ENCODE measurements at regions not wholly inside any gene's neighbourhood (a gene's known extent, or its start where the extent isn't known, plus 50 kb on each side); places are given as distances from the start of the nearest gene placed in this dataset.

DNA sequence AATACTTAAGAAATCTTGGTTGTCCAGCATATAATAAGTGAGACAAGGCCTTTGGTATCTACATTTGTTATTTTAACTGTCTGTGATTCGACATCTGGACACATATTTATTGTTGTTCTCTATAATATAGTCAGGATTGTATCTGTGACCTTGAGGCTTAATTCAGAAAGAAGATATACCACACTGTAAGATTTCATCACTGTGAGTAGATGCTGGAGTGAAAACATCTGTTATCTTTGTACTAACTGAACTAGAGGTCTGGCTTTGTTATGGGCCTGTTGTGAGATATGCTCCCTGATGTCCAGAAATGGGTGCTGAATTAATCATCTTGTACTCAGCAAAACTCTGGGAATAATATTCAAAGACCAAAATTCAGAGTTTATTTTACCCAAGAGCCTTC is 148.5 kb downstream of the ISOC1 start:
- CTCF ChIA-PET = no interaction called here
- RAD21 ChIA-PET (ENCODE audit: low non-redundant PET in 1 of 2, low total read pairs in 2 of 2, uncharacterized antibody in 2 of 2, unreplicated experiment in 2 of 2) = no interaction called here
- Histone ChIP-seq H3K4me2 (ENCODE audit: low read length) (no peak overlapping the region), H2AFZ (ENCODE audit: low read depth, low read length, poor library complexity, severe bottlenecking) (no peak overlapping the region), H3K36me3 (ENCODE audit: control insufficient read depth in 1 of 2, insufficient read depth in 2 of 2, low read length in 2 of 2) (no peaks in the 10 kb centered on the region), H3K4me1 (ENCODE audit: control insufficient read depth in 1 of 2, insufficient read depth in 2 of 2, low read length in 2 of 2) (no peaks in the 10 kb centered on the region), H3K9me3 (ENCODE audit: control insufficient read depth in 1 of 2, insufficient read depth in 1 of 2, low read depth in 1 of 2, low read length in 2 of 2) (no peaks in the 10 kb centered on the region), H3K79me2 (ENCODE audit: insufficient read depth, low read length) (no peaks in the 10 kb centered on the region), H3K4me3 (replicated peaks in 1 of 2; ENCODE audit: low read depth in 1 of 2, low read length in 2 of 2) (no peak overlapping the region), H3K27ac (ENCODE audit: low read depth, low read length) (no peak overlapping the region), H3K9me2 (ENCODE audit: insufficient read depth) (0 out of 2 replicates have a peak, but pooled peaks cover 2% of the 10 kb centered on the region), H3K9ac (ENCODE audit: low read length) (no peak overlapping the region), H3K27me3 (ENCODE audit: insufficient read depth, low read length) (no peaks in the 10 kb centered on the region), H4K20me1 (ENCODE audit: insufficient read depth) (no peaks in the 10 kb centered on the region)
- DNase-seq (ENCODE audit: low read depth, low spot score) (no peak), ATAC-seq (no peak)
- no TSS peak for BruUV-seq (replicated peaks)
- POLR2A ChIA-PET = no interaction called here
- intact Hi-C loops (cut with micrococcal nuclease) = no loop called here
- TF ChIP-seq CBX3 (IDR thresholded peaks at IDR 0.05; ENCODE audit: low read depth) (no peak), POLR2A (IDR thresholded peaks at IDR 0.05; ENCODE audit: borderline replicate concordance, extremely low read depth, insufficient read depth, insufficient read length) (no peak), SRF (IDR thresholded peaks at IDR 0.05; ENCODE audit: low read depth) (no peak)

DNA sequence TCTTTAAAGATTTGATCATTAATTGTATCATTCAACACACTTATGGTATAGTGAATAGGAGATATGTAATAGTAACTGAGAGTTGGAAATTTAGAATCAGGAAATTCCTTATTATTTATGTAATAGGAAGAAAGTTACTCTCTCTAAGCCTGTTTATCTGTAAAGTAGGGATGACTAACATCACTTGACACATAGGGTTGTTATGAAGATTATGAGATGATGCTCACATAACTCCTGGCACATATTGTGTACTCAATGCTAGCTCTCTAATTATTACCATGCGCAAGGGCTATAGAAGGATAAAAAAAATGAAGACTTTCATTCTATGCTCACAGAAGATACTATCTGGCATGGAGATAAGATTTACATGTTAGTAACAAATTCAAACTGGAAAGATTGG is 149.9 kb downstream of the ISOC1 start:
- no TSS peak for BruUV-seq (replicated peaks)
- Histone ChIP-seq H2AFZ (ENCODE audit: low read depth, low read length, poor library complexity, severe bottlenecking) (no peak overlapping the region), H3K9me2 (ENCODE audit: insufficient read depth) (no peaks in the 10 kb centered on the region), H3K27me3 (ENCODE audit: insufficient read depth, low read length) (no peaks in the 10 kb centered on the region), H4K20me1 (ENCODE audit: insufficient read depth) (no peaks in the 10 kb centered on the region), H3K36me3 (ENCODE audit: control insufficient read depth in 1 of 2, insufficient read depth in 2 of 2, low read length in 2 of 2) (no peaks in the 10 kb centered on the region), H3K9ac (ENCODE audit: low read length) (no peak overlapping the region), H3K4me2 (ENCODE audit: low read length) (no peak overlapping the region), H3K4me1 (ENCODE audit: control insufficient read depth in 1 of 2, insufficient read depth in 2 of 2, low read length in 2 of 2) (no peaks in the 10 kb centered on the region), H3K4me3 (replicated peaks in 1 of 2; ENCODE audit: low read depth in 1 of 2, low read length in 2 of 2) (no peak overlapping the region), H3K79me2 (ENCODE audit: insufficient read depth, low read length) (no peaks in the 10 kb centered on the region), H3K9me3 (ENCODE audit: control insufficient read depth in 1 of 2, insufficient read depth in 1 of 2, low read depth in 1 of 2, low read length in 2 of 2) (no peaks in the 10 kb centered on the region), H3K27ac (ENCODE audit: low read depth, low read length) (no peak overlapping the region)
- ChIA-PET CTCF (no interaction called here), POLR2A (no interaction called here), RAD21 (ENCODE audit: low non-redundant PET in 1 of 2, low total read pairs in 2 of 2, uncharacterized antibody in 2 of 2, unreplicated experiment in 2 of 2) (no interaction called here)
- intact Hi-C loops (cut with micrococcal nuclease) = no loop called here
- DNase-seq (ENCODE audit: low read depth, low spot score) = no peak
- no peak for ATAC-seq
- TF ChIP-seq, protein P1, sequence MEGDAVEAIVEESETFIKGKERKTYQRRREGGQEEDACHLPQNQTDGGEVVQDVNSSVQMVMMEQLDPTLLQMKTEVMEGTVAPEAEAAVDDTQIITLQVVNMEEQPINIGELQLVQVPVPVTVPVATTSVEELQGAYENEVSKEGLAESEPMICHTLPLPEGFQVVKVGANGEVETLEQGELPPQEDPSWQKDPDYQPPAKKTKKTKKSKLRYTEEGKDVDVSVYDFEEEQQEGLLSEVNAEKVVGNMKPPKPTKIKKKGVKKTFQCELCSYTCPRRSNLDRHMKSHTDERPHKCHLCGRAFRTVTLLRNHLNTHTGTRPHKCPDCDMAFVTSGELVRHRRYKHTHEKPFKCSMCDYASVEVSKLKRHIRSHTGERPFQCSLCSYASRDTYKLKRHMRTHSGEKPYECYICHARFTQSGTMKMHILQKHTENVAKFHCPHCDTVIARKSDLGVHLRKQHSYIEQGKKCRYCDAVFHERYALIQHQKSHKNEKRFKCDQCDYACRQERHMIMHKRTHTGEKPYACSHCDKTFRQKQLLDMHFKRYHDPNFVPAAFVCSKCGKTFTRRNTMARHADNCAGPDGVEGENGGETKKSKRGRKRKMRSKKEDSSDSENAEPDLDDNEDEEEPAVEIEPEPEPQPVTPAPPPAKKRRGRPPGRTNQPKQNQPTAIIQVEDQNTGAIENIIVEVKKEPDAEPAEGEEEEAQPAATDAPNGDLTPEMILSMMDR (IDR thresholded peaks at IDR 0.05 in 2 of 3, conservative IDR thresholded peaks at IDR 0.05 in 1 of 3; ENCODE audit: borderline replicate concordance in 1 of 3, insufficient read depth in 1 of 3, low read depth in 2 of 3, low read length in 2 of 3) = no peak
- TF ChIP-seq SIN3A (IDR thresholded peaks at IDR 0.05; ENCODE audit: low read depth) = no peak
- TF ChIP-seq, protein P2, sequence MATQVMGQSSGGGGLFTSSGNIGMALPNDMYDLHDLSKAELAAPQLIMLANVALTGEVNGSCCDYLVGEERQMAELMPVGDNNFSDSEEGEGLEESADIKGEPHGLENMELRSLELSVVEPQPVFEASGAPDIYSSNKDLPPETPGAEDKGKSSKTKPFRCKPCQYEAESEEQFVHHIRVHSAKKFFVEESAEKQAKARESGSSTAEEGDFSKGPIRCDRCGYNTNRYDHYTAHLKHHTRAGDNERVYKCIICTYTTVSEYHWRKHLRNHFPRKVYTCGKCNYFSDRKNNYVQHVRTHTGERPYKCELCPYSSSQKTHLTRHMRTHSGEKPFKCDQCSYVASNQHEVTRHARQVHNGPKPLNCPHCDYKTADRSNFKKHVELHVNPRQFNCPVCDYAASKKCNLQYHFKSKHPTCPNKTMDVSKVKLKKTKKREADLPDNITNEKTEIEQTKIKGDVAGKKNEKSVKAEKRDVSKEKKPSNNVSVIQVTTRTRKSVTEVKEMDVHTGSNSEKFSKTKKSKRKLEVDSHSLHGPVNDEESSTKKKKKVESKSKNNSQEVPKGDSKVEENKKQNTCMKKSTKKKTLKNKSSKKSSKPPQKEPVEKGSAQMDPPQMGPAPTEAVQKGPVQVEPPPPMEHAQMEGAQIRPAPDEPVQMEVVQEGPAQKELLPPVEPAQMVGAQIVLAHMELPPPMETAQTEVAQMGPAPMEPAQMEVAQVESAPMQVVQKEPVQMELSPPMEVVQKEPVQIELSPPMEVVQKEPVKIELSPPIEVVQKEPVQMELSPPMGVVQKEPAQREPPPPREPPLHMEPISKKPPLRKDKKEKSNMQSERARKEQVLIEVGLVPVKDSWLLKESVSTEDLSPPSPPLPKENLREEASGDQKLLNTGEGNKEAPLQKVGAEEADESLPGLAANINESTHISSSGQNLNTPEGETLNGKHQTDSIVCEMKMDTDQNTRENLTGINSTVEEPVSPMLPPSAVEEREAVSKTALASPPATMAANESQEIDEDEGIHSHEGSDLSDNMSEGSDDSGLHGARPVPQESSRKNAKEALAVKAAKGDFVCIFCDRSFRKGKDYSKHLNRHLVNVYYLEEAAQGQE (IDR thresholded peaks at IDR 0.05; ENCODE audit: low read depth) = no peak
- no peak for TF ChIP-seq POLR2A (IDR thresholded peaks at IDR 0.05; ENCODE audit: borderline replicate concordance, extremely low read depth, insufficient read depth, insufficient read length)
- TF ChIP-seq ZNF274 (IDR thresholded peaks at IDR 0.05; ENCODE audit: low read depth, low read length) = no peak
- TF ChIP-seq TCF7L2 (IDR thresholded peaks at IDR 0.05; ENCODE audit: borderline replicate concordance, extremely low read depth, insufficient read depth, insufficient read length) = no peak
- TF ChIP-seq, protein P3, sequence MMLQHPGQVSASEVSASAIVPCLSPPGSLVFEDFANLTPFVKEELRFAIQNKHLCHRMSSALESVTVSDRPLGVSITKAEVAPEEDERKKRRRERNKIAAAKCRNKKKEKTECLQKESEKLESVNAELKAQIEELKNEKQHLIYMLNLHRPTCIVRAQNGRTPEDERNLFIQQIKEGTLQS (IDR thresholded peaks at IDR 0.05) = no peak
- TF ChIP-seq, protein P4, sequence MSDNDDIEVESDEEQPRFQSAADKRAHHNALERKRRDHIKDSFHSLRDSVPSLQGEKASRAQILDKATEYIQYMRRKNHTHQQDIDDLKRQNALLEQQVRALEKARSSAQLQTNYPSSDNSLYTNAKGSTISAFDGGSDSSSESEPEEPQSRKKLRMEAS (IDR thresholded peaks at IDR 0.05) = no peak
- no peak for TF ChIP-seq EZH2phosphoT487 (IDR thresholded peaks at IDR 0.05; ENCODE audit: borderline replicate concordance)
- TF ChIP-seq EZH2 (IDR thresholded peaks at IDR 0.05) = no peak
